Caco-2 (cell line): ENCODE measurements at regions not wholly inside any gene's neighbourhood (a gene's known extent, or its start where the extent isn't known, plus 50 kb on each side); places are given as distances from the start of the nearest gene placed in this dataset.
A peak's percentile ranks its signal among the peaks of the same experiment; 100 is the strongest.

Experiments
- BruUV-seq: library from RNA; stranded (reverse); fragments of 400-500 nt; replicated peaks from 2 replicates; lab custom pipeline; 2021; lab: Mats Ljungman, UMichigan
- CTCF ChIA-PET: fragments of 300-600 bp; sonication (Branson Sonifier 250); formaldehyde crosslinking; loops from one replicate; lab custom pipeline; 2022; ENCODE audit warnings: antibody characterized with exemption; lab: Charles Lee
- POLR2A ChIA-PET: fragments of 300-600 bp; sonication (Branson Sonifier 250); formaldehyde crosslinking; loops from one replicate; lab custom pipeline; 2022; ENCODE audit warnings: antibody characterized with exemption; lab: Charles Lee
- DNase-seq, 2 experiments: peaks; one replicate each; pipeline versions ENCODE4 v3.0.0 to v3.0.0-alpha.2; 2020 to 2022
- H3K27me3 ChIP-seq: replicated peaks from 2 replicates; pipeline ENCODE4 v1.6.0; 2011; ENCODE audit warnings: low read length; ENCODE audit not compliant: control insufficient read depth, insufficient read depth
- H3K36me3 ChIP-seq: 2 replicates; pipeline ENCODE4 v1.5.1; 2011; ENCODE audit warnings: low read length; ENCODE audit not compliant: control insufficient read depth, insufficient read depth
- H3K4me1 ChIP-seq: fragments of 250-450 bp; sonication (Bioruptor Pico); 2 replicates; pipeline ENCODE4 v1.5.1; 2020; ENCODE audit warnings: mild to moderate bottlenecking
- H3K4me3 ChIP-seq: 2 replicates; pipeline ENCODE4 v1.5.1; 2011; ENCODE audit warnings: low read depth, mild to moderate bottlenecking, control low read depth, low read length
- H3K9me3 ChIP-seq: fragments of 250-450 bp; sonication (Bioruptor Pico); 2 replicates; pipeline ENCODE4 v1.5.1; 2020; ENCODE audit warnings: mild to moderate bottlenecking, moderate library complexity
- H3K27ac Mint-ChIP-seq: one replicate; pipeline ENCODE4 v1.8.0; 2022; ENCODE audit warnings: mixed read lengths; ENCODE audit not compliant: unreplicated experiment
- H3K27me3 Mint-ChIP-seq: one replicate; pipeline ENCODE4 v1.8.0; 2022; ENCODE audit warnings: mixed read lengths; ENCODE audit not compliant: insufficient read depth, unreplicated experiment
- H3K36me3 Mint-ChIP-seq: one replicate; pipeline ENCODE4 v1.8.0; 2022; ENCODE audit warnings: mild to moderate bottlenecking, mixed read lengths; ENCODE audit not compliant: insufficient read depth, unreplicated experiment
- H3K4me1 Mint-ChIP-seq: one replicate; pipeline ENCODE4 v1.8.0; 2022; ENCODE audit warnings: low read depth, mixed read lengths; ENCODE audit not compliant: unreplicated experiment
- H3K4me3 Mint-ChIP-seq: one replicate; pipeline ENCODE4 v1.8.0; 2022; ENCODE audit warnings: mild to moderate bottlenecking, moderate library complexity, mixed read lengths; ENCODE audit not compliant: unreplicated experiment
- H3K9me3 Mint-ChIP-seq: one replicate; pipeline ENCODE4 v1.8.0; 2022; ENCODE audit warnings: mixed read lengths; ENCODE audit not compliant: unreplicated experiment
- intact Hi-C: fragments of 100-400 bp; cut with micrococcal nuclease; formaldehyde crosslinking; loops from one replicate; pipeline ENCODE4 v1.10.0; 2022; ENCODE audit not compliant: unreplicated experiment
- TF ChIP-seq, protein P1 (sequence below), 2 experiments: fragments of 200-600 bp in 1 of 2; IDR thresholded peaks; 1 replicate in 1 of 2; 2 replicates in 1 of 2; pipeline versions ENCODE4 v1.5.1 to v1.8.0; 2011 to 2022; ENCODE audit warnings: antibody characterized with exemption in 1 of 2, control low read depth in 1 of 2, inconsistent platforms in 1 of 2, low read depth in 1 of 2, low read length in 1 of 2, mild to moderate bottlenecking in 1 of 2, moderate library complexity in 1 of 2; ENCODE audit not compliant: insufficient read depth in 1 of 2, severe bottlenecking in 1 of 2, unreplicated experiment in 1 of 2

DNA sequence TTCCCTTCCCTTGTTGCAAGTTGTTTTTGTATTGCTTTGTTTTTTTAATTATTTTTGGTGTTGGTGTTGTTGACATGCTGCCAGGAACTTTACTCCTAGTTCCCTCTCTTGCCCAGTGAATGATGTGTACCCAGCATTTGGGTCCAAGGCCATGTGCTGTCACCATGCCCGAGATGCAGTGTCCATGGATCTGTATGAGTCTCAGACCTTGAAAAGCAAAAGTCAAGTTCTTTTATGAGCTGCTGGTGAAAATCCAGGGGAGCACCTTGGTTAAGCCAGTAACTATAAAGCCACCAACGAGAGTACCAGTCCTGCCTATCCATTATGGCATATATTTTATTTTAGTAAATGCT is 236.4 kb downstream of the BCL11A start:
- ChIA-PET POLR2A (no interaction called here), CTCF (no interaction called here)
- intact Hi-C loops: no loop called here
- Mint-ChIP-seq H3K36me3 (no peaks in the 10 kb centered on the region), H3K4me1 (peaks cover 6% of the 10 kb centered on the region), H3K27ac (no peak overlapping the region), H3K4me3 (no peak overlapping the region), H3K27me3 (no peaks in the 10 kb centered on the region), H3K9me3 (no peaks in the 10 kb centered on the region)
- Histone ChIP-seq H3K36me3 (no peaks in the 10 kb centered on the region), H3K9me3 (no peaks in the 10 kb centered on the region), H3K27me3 (no peaks in the 10 kb centered on the region), H3K4me1 (0 out of 2 replicates have a peak, but pooled peaks cover 3% of the 10 kb centered on the region), H3K4me3 (no peak overlapping the region)
- TF ChIP-seq, protein P1, sequence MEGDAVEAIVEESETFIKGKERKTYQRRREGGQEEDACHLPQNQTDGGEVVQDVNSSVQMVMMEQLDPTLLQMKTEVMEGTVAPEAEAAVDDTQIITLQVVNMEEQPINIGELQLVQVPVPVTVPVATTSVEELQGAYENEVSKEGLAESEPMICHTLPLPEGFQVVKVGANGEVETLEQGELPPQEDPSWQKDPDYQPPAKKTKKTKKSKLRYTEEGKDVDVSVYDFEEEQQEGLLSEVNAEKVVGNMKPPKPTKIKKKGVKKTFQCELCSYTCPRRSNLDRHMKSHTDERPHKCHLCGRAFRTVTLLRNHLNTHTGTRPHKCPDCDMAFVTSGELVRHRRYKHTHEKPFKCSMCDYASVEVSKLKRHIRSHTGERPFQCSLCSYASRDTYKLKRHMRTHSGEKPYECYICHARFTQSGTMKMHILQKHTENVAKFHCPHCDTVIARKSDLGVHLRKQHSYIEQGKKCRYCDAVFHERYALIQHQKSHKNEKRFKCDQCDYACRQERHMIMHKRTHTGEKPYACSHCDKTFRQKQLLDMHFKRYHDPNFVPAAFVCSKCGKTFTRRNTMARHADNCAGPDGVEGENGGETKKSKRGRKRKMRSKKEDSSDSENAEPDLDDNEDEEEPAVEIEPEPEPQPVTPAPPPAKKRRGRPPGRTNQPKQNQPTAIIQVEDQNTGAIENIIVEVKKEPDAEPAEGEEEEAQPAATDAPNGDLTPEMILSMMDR (IDR thresholded peaks at IDR 0.05; ENCODE audit: insufficient read depth in 1 of 2, low read depth in 1 of 2, low read length in 1 of 2, severe bottlenecking in 1 of 2, unreplicated experiment in 1 of 2): no peak
- BruUV-seq: no TSS peak
- DNase-seq: no peak

DNA sequence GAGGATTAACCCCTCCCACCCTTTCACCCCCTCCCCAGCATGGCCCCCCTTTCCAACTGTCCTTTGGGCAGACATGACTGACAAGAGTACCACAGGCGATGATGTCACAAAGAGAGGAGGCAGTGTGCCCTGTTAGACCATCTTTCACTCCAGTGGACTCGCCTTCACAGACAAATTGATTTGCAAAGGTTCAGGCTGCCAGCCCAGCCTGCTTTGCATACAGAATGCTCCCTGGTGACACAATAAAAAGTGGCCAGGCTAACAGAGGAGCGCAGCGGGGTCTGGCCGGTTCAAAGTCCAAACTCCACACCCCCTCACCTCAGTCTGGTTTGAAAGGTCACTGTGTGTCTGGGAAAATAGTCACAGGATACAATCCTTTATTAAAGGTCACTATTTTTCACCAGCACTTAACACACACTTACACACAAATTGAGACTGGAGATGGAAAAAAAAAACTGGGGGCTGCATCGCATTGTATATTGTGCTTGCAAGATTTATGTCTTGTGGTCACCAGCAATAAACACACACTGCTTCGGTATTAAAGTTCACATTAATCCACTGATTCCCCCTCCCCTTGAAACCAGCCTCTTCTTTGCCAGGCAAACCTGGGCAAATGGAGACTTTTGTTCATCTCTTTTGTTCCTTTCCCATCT is 236.9 kb downstream of the BCL11A start:
- CTCF ChIA-PET: no interaction called here

GRCh38 chr2:60313470-60314172 is 239.8 kb downstream of the BCL11A start:
- H3K4me1 ChIP-seq: 0 out of 2 replicates have a peak, but pooled peaks cover 3% of the 10 kb centered on the region
- ChIA-PET CTCF (no interaction called here), POLR2A (no interaction called here)
- peaks cover 6% of the 10 kb centered on the region for H3K4me1 Mint-ChIP-seq
- no peak for DNase-seq
- no peaks in the 10 kb centered on the region for H3K36me3 Mint-ChIP-seq
- H3K9me3 ChIP-seq: no peaks in the 10 kb centered on the region
- no peaks in the 10 kb centered on the region for H3K9me3 Mint-ChIP-seq
- H3K4me3 Mint-ChIP-seq: no peak overlapping the region
- H3K27me3 Mint-ChIP-seq: no peaks in the 10 kb centered on the region
- no TSS peak for BruUV-seq
- TF ChIP-seq, protein P1 (IDR thresholded peaks at IDR 0.05; ENCODE audit: insufficient read depth in 1 of 2, low read depth in 1 of 2, low read length in 1 of 2, severe bottlenecking in 1 of 2, unreplicated experiment in 1 of 2): no peak
- no peaks in the 10 kb centered on the region for H3K27me3 ChIP-seq
- no peak overlapping the region for H3K27ac Mint-ChIP-seq
- intact Hi-C loops: no loop called here
- H3K36me3 ChIP-seq: no peaks in the 10 kb centered on the region
- no peak overlapping the region for H3K4me3 ChIP-seq

More for the DNA sequence above, 236.9 kb downstream of the BCL11A start:
- Mint-ChIP-seq H3K27ac (no peak overlapping the region), H3K27me3 (no peaks in the 10 kb centered on the region), H3K4me1 (peaks cover 6% of the 10 kb centered on the region), H3K4me3 (no peak overlapping the region), H3K9me3 (no peaks in the 10 kb centered on the region), H3K36me3 (no peaks in the 10 kb centered on the region)
- BruUV-seq: no TSS peak
- POLR2A ChIA-PET: no interaction called here
- intact Hi-C loops: no loop called here
- H3K9me3 ChIP-seq: no peaks in the 10 kb centered on the region
- 0 out of 2 replicates have a peak, but pooled peaks cover 3% of the 10 kb centered on the region for H3K4me1 ChIP-seq
- no peaks in the 10 kb centered on the region for H3K36me3 ChIP-seq
- TF ChIP-seq, protein P1 (IDR thresholded peaks at IDR 0.05; ENCODE audit: insufficient read depth in 1 of 2, low read depth in 1 of 2, low read length in 1 of 2, severe bottlenecking in 1 of 2, unreplicated experiment in 1 of 2): no peak
- no peaks in the 10 kb centered on the region for H3K27me3 ChIP-seq
- H3K4me3 ChIP-seq: no peak overlapping the region
- peak in 1 of 2 experiments; percentile 25 for DNase-seq
